SIG-M5 (cell line): ENCODE measurements at regions not wholly inside any gene's neighbourhood (a gene's known extent, or its start where the extent isn't known, plus 50 kb on each side); places are given as distances from the start of the nearest gene placed in this dataset.

Experiments
- DNase-seq: peaks from one replicate; lab custom pipeline; 2025; lab: John Stamatoyannopoulos, UW

GRCh38 chr2:21700644-21701043, 576.9 kb downstream of the TDRD15 start:
- no peak for DNase-seq

- no peak for DNase-seq
Observed at GRCh38 chr2:21710031-21710430, 586.3 kb downstream of the TDRD15 start.

GRCh38 chr2:21710496-21710895, 586.7 kb downstream of the TDRD15 start:
- DNase-seq = no peak

GRCh38 chr2:21715887-21716286, 592.1 kb downstream of the TDRD15 start:
- DNase-seq = no peak

- DNase-seq = no peak
Observed at GRCh38 chr2:21727101-21727500, 603.3 kb downstream of the TDRD15 start.

GRCh38 chr2:21728133-21728532, 604.4 kb downstream of the TDRD15 start:
- no peak for DNase-seq

GRCh38 chr2:21730141-21730540, 606.4 kb downstream of the TDRD15 start:
- no peak for DNase-seq

GRCh38 chr2:21740484-21740883, 616.7 kb downstream of the TDRD15 start:
- no peak for DNase-seq

- DNase-seq = no peak
Observed at GRCh38 chr2:21746499-21746898, 622.7 kb downstream of the TDRD15 start.

- DNase-seq = no peak
Observed at GRCh38 chr2:21748501-21748900, 624.7 kb downstream of the TDRD15 start.

GRCh38 chr2:21754164-21754788, 630.5 kb downstream of the TDRD15 start:
- no peak for DNase-seq

GRCh38 chr2:21757805-21758430, 634.1 kb downstream of the TDRD15 start:
- no peak for DNase-seq

GRCh38 chr2:21759819-21760218, 636.1 kb downstream of the TDRD15 start:
- no peak for DNase-seq

- no peak for DNase-seq
Observed at GRCh38 chr2:21761361-21761760, 637.6 kb downstream of the TDRD15 start.

- DNase-seq = no peak
Observed at GRCh38 chr2:21763501-21763900, 639.7 kb downstream of the TDRD15 start.

- no peak for DNase-seq
Observed at GRCh38 chr2:21770787-21771186, 647.0 kb downstream of the TDRD15 start.

- DNase-seq = no peak
Observed at GRCh38 chr2:21772624-21773023, 648.9 kb downstream of the TDRD15 start.

GRCh38 chr2:21773168-21773567, 649.4 kb downstream of the TDRD15 start:
- DNase-seq = no peak

- no peak for DNase-seq
Observed at GRCh38 chr2:21774691-21775368, 651.1 kb downstream of the TDRD15 start.

- no peak for DNase-seq
Observed at GRCh38 chr2:21779786-21780185, 656.0 kb downstream of the TDRD15 start.

GRCh38 chr2:21781962-21782361, 658.2 kb downstream of the TDRD15 start:
- DNase-seq = no peak

GRCh38 chr2:21782866-21783265, 659.1 kb downstream of the TDRD15 start:
- DNase-seq = no peak

- no peak for DNase-seq
Observed at GRCh38 chr2:21787941-21788340, 664.2 kb downstream of the TDRD15 start.
